SK-N-SH (cell line): ENCODE measurements at regions not wholly inside any gene's neighbourhood (a gene's known extent, or its start where the extent isn't known, plus 50 kb on each side); places are given as distances from the start of the nearest gene placed in this dataset.

Experiments
- ELF1 ChIP-seq: IDR thresholded peaks from 2 replicates; pipeline ENCODE4 v1.4.0; 2012
- FOXM1 ChIP-seq: IDR thresholded peaks from 2 replicates; pipeline ENCODE4 v1.4.0; 2012; ENCODE audit warnings: low read depth, mild to moderate bottlenecking
- USF1 ChIP-seq: IDR thresholded peaks from 2 replicates; pipeline ENCODE4 v1.4.0; 2012; ENCODE audit warnings: low read depth, borderline replicate concordance
- USF2 ChIP-seq: fragments of 150-350 bp; IDR thresholded peaks from 2 replicates; pipeline ENCODE4 v1.6.1; 2017; ENCODE audit warnings: antibody characterized with exemption, low read length, low read depth, borderline replicate concordance

DNA sequence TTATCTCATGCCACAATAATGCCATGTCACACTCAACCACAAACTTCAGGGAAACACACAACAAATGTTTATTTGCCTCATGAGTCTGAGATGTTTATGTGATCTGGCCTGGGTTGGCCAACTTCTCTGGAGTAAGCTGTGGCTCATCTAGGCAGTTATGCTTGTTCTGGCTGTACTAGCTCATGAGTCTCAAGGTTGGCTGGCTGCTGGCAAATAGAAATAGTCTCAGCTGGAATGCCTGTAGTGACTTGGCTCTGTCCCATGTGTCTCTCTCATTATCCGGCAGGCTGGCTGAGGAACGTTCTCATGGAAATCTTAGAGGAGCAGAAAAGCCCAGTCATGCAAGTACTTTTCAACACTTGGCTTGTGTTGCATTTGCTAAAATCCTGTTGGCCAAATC lies 234.9 kb upstream of the CDH2 start:
- no peak for TF ChIP-seq ELF1
- no peak for TF ChIP-seq USF1
- TF ChIP-seq USF2, result no peak
- no peak for TF ChIP-seq FOXM1
